HG03432 (cell line): ENCODE measurements at regions not wholly inside any gene's neighbourhood (a gene's known extent, or its start where the extent isn't known, plus 50 kb on each side); places are given as distances from the start of the nearest gene placed in this dataset.

Experiments used
- ATAC-seq: cut with Tn5 transposase; IDR thresholded peaks from one replicate; pipeline ENCODE4 v1.9.1; 2021; ENCODE audit warnings: mild to moderate bottlenecking, moderate library complexity; ENCODE audit not compliant: unreplicated experiment

- ATAC-seq, result no peak
Observed at GRCh38 chr2:139963863-139964355, 1183.7 kb upstream of the NXPH2 start.

GRCh38 chr2:139949242-139949972, 1169.2 kb upstream of the NXPH2 start:
- no peak for ATAC-seq

GRCh38 chr2:139946690-139947089, 1166.5 kb upstream of the NXPH2 start:
- no peak for ATAC-seq

- ATAC-seq, result no peak
Observed at GRCh38 chr2:139940686-139941085, 1160.5 kb upstream of the NXPH2 start.

GRCh38 chr2:139925903-139926302, 1145.7 kb upstream of the NXPH2 start:
- no peak for ATAC-seq

GRCh38 chr2:139924070-139924469, 1143.9 kb upstream of the NXPH2 start:
- no peak for ATAC-seq

- ATAC-seq, result no peak
Observed at GRCh38 chr2:139918982-139919381, 1138.8 kb upstream of the NXPH2 start.

- ATAC-seq, result no peak
Observed at GRCh38 chr2:139917690-139918384, 1137.6 kb upstream of the NXPH2 start.

GRCh38 chr2:139916822-139917221, 1136.6 kb upstream of the NXPH2 start:
- no peak for ATAC-seq

GRCh38 chr2:139911160-139911559, 1131.0 kb upstream of the NXPH2 start:
- ATAC-seq, result no peak

- no peak for ATAC-seq
Observed at GRCh38 chr2:139909136-139909535, 1128.9 kb upstream of the NXPH2 start.

GRCh38 chr2:139905624-139906023, 1125.4 kb upstream of the NXPH2 start:
- no peak for ATAC-seq

- no peak for ATAC-seq
Observed at GRCh38 chr2:139891636-139892035, 1111.4 kb upstream of the NXPH2 start.

GRCh38 chr2:139885921-139886498, 1105.8 kb upstream of the NXPH2 start:
- ATAC-seq, result no peak

- ATAC-seq, result no peak
Observed at GRCh38 chr2:139876964-139877363, 1096.8 kb upstream of the NXPH2 start.

- ATAC-seq, result no peak
Observed at GRCh38 chr2:139876321-139876720, 1096.1 kb upstream of the NXPH2 start.

- no peak for ATAC-seq
Observed at GRCh38 chr2:139872503-139872902, 1092.3 kb upstream of the NXPH2 start.

- ATAC-seq, result no peak
Observed at GRCh38 chr2:139872032-139872431, 1091.8 kb upstream of the NXPH2 start.

- ATAC-seq, result no peak
Observed at GRCh38 chr2:139867601-139868226, 1087.5 kb upstream of the NXPH2 start.

GRCh38 chr2:139864821-139865302, 1084.7 kb upstream of the NXPH2 start:
- ATAC-seq, result no peak

GRCh38 chr2:139854769-139855483, 1074.7 kb upstream of the NXPH2 start:
- ATAC-seq, result no peak
